Limb (tissue), 2 donors: ENCODE measurements at regions not wholly inside any gene's neighbourhood (a gene's known extent, or its start where the extent isn't known, plus 50 kb on each side); places are given as distances from the start of the nearest gene placed in this dataset.

ENCODE experiments used
- DNase-seq, 2 donors: peaks; one replicate each; pipeline ENCODE4 v3.0.0-alpha.2; 2016; ENCODE audit errors: extremely low spot score in 2 of 2

GRCh38 chr2:59930430-59930829 lies 623.0 kb downstream of the BCL11A start:
- no peak for DNase-seq

- no peak for DNase-seq
Measured at GRCh38 chr2:59926731-59927130, 626.7 kb downstream of the BCL11A start.

- DNase-seq, result no peak
Measured at GRCh38 chr2:59925321-59925720, 628.1 kb downstream of the BCL11A start.

GRCh38 chr2:59924346-59924745 lies 629.1 kb downstream of the BCL11A start:
- DNase-seq, result no peak

- DNase-seq, result no peak
Measured at GRCh38 chr2:59922450-59922849, 631.0 kb downstream of the BCL11A start.

- no peak for DNase-seq
Measured at GRCh38 chr2:59921743-59922142, 631.7 kb downstream of the BCL11A start.

- DNase-seq, result no peak
Measured at GRCh38 chr2:59920961-59921360, 632.5 kb downstream of the BCL11A start.

- DNase-seq, result no peak
Measured at GRCh38 chr2:59920307-59920706, 633.1 kb downstream of the BCL11A start.

GRCh38 chr2:59919579-59919978 lies 633.9 kb downstream of the BCL11A start:
- DNase-seq, result no peak

- no peak for DNase-seq
Measured at GRCh38 chr2:59912042-59912441, 641.4 kb downstream of the BCL11A start.

GRCh38 chr2:59910166-59910565 lies 643.3 kb downstream of the BCL11A start:
- DNase-seq, result no peak

GRCh38 chr2:59909147-59909546 lies 644.3 kb downstream of the BCL11A start:
- DNase-seq, result no peak

- DNase-seq, result no peak
Measured at GRCh38 chr2:59905731-59906130, 647.7 kb downstream of the BCL11A start.

GRCh38 chr2:59903994-59904544 lies 649.4 kb downstream of the BCL11A start:
- no peak for DNase-seq

GRCh38 chr2:59900728-59901452 lies 652.6 kb downstream of the BCL11A start:
- no peak for DNase-seq

- no peak for DNase-seq
Measured at GRCh38 chr2:59899692-59900091, 653.8 kb downstream of the BCL11A start.

GRCh38 chr2:59896499-59897245 lies 656.8 kb downstream of the BCL11A start:
- DNase-seq, result no peak

- DNase-seq, result no peak
Measured at GRCh38 chr2:59893612-59894011, 659.8 kb downstream of the BCL11A start.

GRCh38 chr2:59892398-59892797 lies 661.1 kb downstream of the BCL11A start:
- no peak for DNase-seq

GRCh38 chr2:59889305-59889704 lies 664.1 kb downstream of the BCL11A start:
- DNase-seq, result no peak

GRCh38 chr2:59888706-59889105 lies 664.7 kb downstream of the BCL11A start:
- DNase-seq, result no peak

- DNase-seq, result no peak
Measured at GRCh38 chr2:59888015-59888414, 665.4 kb downstream of the BCL11A start.

GRCh38 chr2:59887366-59887765 lies 666.1 kb downstream of the BCL11A start:
- DNase-seq, result no peak
